Keratinocyte (primary cell): ENCODE measurements at regions not wholly inside any gene's neighbourhood (a gene's known extent, or its start where the extent isn't known, plus 50 kb on each side); places are given as distances from the start of the nearest gene placed in this dataset.

Experiments
- DNase-seq: peaks from one replicate; pipeline ENCODE4 v3.0.0-alpha.2; 2011; ENCODE audit warnings: low read depth, missing footprints, low spot score
- FAIRE-seq: peaks from 2 replicates; lab custom pipeline; 2011; peaks lifted over from hg19 to GRCh38; lab: Jason Lieb, UNC
- H2AFZ ChIP-seq: 2 replicates; pipeline ENCODE4 v1.6.0; 2012; ENCODE audit warnings: low read length, control low read depth, inconsistent platforms; ENCODE audit not compliant: control insufficient read depth
- H3K27ac ChIP-seq: 2 replicates; pipeline ENCODE4 v1.5.1; 2011; ENCODE audit warnings: low read length; ENCODE audit not compliant: control insufficient read depth, insufficient read depth
- H3K27me3 ChIP-seq: 3 replicates; pipeline ENCODE4 v1.6.0; 2011; ENCODE audit warnings: low read length; ENCODE audit not compliant: control insufficient read depth, insufficient read depth; ENCODE audit errors: extremely low read depth
- H3K36me3 ChIP-seq, 2 experiments: 2 replicates in 1 of 2; 3 replicates in 1 of 2; pipeline ENCODE4 v1.5.1; 2011; ENCODE audit warnings: low read length in 2 of 2, mild to moderate bottlenecking in 1 of 2; ENCODE audit not compliant: control insufficient read depth in 2 of 2, insufficient read depth in 2 of 2; ENCODE audit errors: extremely low read depth in 1 of 2
- H3K4me1 ChIP-seq: 3 replicates; pipeline ENCODE4 v1.5.1; 2011; ENCODE audit warnings: low read length; ENCODE audit not compliant: control insufficient read depth, insufficient read depth; ENCODE audit errors: extremely low read depth
- H3K4me2 ChIP-seq: 3 replicates; pipeline ENCODE4 v1.6.0; 2011; ENCODE audit warnings: low read depth, low read length; ENCODE audit not compliant: control insufficient read depth, insufficient read depth; ENCODE audit errors: extremely low read depth
- H3K4me3 ChIP-seq, 3 experiments: fragments of 200-600 bp in 1 of 3; sonication (generic) in 1 of 3; 2 replicates in 2 of 3; 3 replicates in 1 of 3; pipeline ENCODE4 v1.5.1; 2011 to 2016; ENCODE audit warnings: low read length in 3 of 3, mild to moderate bottlenecking in 3 of 3, control low read depth in 2 of 3, inconsistent platforms in 1 of 3, low read depth in 1 of 3, mixed read lengths in 1 of 3, mixed run types in 1 of 3, moderate library complexity in 1 of 3; ENCODE audit not compliant: control insufficient read depth in 2 of 3, insufficient read depth in 2 of 3; ENCODE audit errors: extremely low read depth in 1 of 3
- H3K79me2 ChIP-seq: 2 replicates; pipeline ENCODE4 v1.6.0; 2012; ENCODE audit warnings: low read length; ENCODE audit not compliant: control insufficient read depth, insufficient read depth
- H3K9ac ChIP-seq: 3 replicates; pipeline ENCODE4 v1.6.0; 2011; ENCODE audit warnings: low read length; ENCODE audit not compliant: control insufficient read depth, insufficient read depth; ENCODE audit errors: extremely low read depth
- H3K9me1 ChIP-seq: 3 replicates; pipeline ENCODE4 v1.6.0; 2011; ENCODE audit warnings: low read length; ENCODE audit not compliant: control insufficient read depth, insufficient read depth; ENCODE audit errors: extremely low read depth
- H3K9me3 ChIP-seq: 2 replicates; pipeline ENCODE4 v1.5.1; 2012; ENCODE audit warnings: low read depth, low read length; ENCODE audit not compliant: control insufficient read depth
- H4K20me1 ChIP-seq: 3 replicates; pipeline ENCODE4 v1.6.0; 2011; ENCODE audit warnings: low read length; ENCODE audit not compliant: control insufficient read depth, insufficient read depth; ENCODE audit errors: extremely low read depth
- EZH2 ChIP-seq: IDR thresholded peaks from one replicate; pipeline ENCODE4 v1.6.1; 2012; ENCODE audit warnings: inconsistent platforms, mild to moderate bottlenecking, low read length, moderate library complexity
- dilution Hi-C: fragments of 300-500 bp; cut with MboI; formaldehyde crosslinking; loops from one replicate; pipeline ENCODE4 v1.7.0; 2020; ENCODE audit warnings: low sequenced_read_pairs; ENCODE audit not compliant: extremely low pct_ligation_motif_present
- TF ChIP-seq, protein P1 (sequence below), 3 experiments: IDR thresholded peaks in 1 of 3; conservative IDR thresholded peaks in 1 of 3; optimal IDR thresholded peaks in 1 of 3; 2 replicates in 2 of 3; 3 replicates in 1 of 3; pipeline versions ENCODE3 to v1.5.1; 2011; ENCODE audit warnings: low read length in 3 of 3, mild to moderate bottlenecking in 3 of 3, moderate library complexity in 2 of 3, control low read depth in 1 of 3, inconsistent platforms in 1 of 3; ENCODE audit not compliant: insufficient read depth in 2 of 3; ENCODE audit errors: extremely low read depth in 1 of 3

DNA sequence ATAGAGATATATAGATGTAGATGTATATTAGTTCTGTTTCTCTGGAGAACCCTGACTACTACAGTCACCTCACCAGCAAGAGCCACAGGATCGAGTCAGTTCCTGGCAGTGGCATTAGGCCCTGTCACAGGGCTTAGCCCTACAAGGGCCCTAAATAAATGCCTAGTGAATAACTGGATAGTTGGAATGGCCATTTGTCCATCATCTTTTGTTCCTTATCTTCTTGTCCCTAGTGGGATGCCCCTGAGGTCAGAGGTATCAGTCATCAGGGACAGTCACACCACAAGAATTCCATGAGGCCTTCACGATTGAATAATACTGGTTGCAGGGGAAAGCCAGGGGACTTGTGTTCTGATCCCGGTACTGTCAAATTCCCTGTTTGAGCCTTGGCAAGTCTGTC, 204.9 kb upstream of the PPP2R3A start:
- Histone ChIP-seq H3K27me3 (no peaks in the 10 kb centered on the region), H3K9ac (no peak overlapping the region), H3K9me1 (no peaks in the 10 kb centered on the region), H3K9me3 (no peaks in the 10 kb centered on the region), H2AFZ (no peak overlapping the region), H3K4me3 (no peak overlapping the region), H3K79me2 (no peaks in the 10 kb centered on the region), H4K20me1 (no peaks in the 10 kb centered on the region), H3K36me3 (no peaks in the 10 kb centered on the region), H3K27ac (no peak overlapping the region), H3K4me2 (no peak overlapping the region), H3K4me1 (no peaks in the 10 kb centered on the region)
- FAIRE-seq = no peak
- no peak for DNase-seq
- no peak for TF ChIP-seq EZH2
- TF ChIP-seq, protein P1, sequence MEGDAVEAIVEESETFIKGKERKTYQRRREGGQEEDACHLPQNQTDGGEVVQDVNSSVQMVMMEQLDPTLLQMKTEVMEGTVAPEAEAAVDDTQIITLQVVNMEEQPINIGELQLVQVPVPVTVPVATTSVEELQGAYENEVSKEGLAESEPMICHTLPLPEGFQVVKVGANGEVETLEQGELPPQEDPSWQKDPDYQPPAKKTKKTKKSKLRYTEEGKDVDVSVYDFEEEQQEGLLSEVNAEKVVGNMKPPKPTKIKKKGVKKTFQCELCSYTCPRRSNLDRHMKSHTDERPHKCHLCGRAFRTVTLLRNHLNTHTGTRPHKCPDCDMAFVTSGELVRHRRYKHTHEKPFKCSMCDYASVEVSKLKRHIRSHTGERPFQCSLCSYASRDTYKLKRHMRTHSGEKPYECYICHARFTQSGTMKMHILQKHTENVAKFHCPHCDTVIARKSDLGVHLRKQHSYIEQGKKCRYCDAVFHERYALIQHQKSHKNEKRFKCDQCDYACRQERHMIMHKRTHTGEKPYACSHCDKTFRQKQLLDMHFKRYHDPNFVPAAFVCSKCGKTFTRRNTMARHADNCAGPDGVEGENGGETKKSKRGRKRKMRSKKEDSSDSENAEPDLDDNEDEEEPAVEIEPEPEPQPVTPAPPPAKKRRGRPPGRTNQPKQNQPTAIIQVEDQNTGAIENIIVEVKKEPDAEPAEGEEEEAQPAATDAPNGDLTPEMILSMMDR (optimal IDR thresholded peaks at IDR 0.05 in 1 of 3, IDR thresholded peaks at IDR 0.05 in 1 of 3, conservative IDR thresholded peaks at IDR 0.05 in 1 of 3; ENCODE audit: extremely low read depth in 1 of 3, insufficient read depth in 2 of 3, low read length in 3 of 3) = no peak
- dilution Hi-C loops = no loop called here

DNA sequence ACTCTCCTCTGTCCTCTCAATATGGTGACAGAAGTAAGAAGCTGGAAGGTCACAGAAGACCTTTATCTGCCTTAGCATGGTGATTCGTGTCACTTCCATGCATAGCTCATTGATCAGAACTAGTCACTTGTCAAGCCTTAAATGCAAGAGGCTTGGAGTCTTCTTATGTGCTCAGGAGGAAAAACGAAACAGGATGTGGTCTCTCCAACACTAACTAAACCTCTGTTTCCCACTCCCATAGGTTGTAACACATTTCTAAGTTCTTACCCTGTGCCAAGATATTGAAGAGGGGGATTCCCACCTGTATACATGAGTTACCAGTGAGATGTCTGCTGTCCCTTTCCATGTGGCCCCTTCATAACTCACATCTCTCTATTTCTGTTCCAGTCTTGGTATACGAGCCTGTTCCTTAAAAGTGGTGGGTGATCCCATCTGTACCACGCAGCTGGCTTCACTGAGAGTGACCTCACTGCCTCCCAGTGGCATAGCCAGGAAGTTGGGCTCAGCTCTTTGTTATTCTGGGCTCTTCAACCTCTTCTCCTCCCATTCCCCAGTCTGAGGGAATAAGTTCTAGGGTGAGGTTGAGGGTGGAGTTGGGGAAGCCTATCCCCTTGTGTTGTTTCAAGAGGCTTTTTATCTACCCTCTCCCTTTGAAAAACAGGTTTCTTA, 203.2 kb upstream of the PPP2R3A start:
- Histone ChIP-seq H3K27me3 (no peaks in the 10 kb centered on the region), H4K20me1 (no peaks in the 10 kb centered on the region), H3K9ac (no peak overlapping the region), H3K9me3 (no peaks in the 10 kb centered on the region), H3K4me3 (no peak overlapping the region), H3K79me2 (no peaks in the 10 kb centered on the region), H3K9me1 (no peaks in the 10 kb centered on the region), H2AFZ (no peak overlapping the region), H3K36me3 (no peaks in the 10 kb centered on the region), H3K4me2 (no peak overlapping the region), H3K4me1 (no peaks in the 10 kb centered on the region), H3K27ac (no peak overlapping the region)
- TF ChIP-seq, protein P1 (optimal IDR thresholded peaks at IDR 0.05 in 1 of 3, IDR thresholded peaks at IDR 0.05 in 1 of 3, conservative IDR thresholded peaks at IDR 0.05 in 1 of 3; ENCODE audit: extremely low read depth in 1 of 3, insufficient read depth in 2 of 3, low read length in 3 of 3) = peak in 2 of 3 experiments; percentile 27 to 30
- no peak for TF ChIP-seq EZH2
- FAIRE-seq = no peak
- no peak for DNase-seq
- dilution Hi-C loops = no loop called here
